GM19043 (cell line): ENCODE measurements at regions not wholly inside any gene's neighbourhood (a gene's known extent, or its start where the extent isn't known, plus 50 kb on each side); places are given as distances from the start of the nearest gene placed in this dataset.

Experiments
- ATAC-seq: cut with Tn5 transposase; IDR thresholded peaks from one replicate; pipeline ENCODE4 v1.9.1; 2021; ENCODE audit warnings: low read depth; ENCODE audit not compliant: unreplicated experiment

DNA sequence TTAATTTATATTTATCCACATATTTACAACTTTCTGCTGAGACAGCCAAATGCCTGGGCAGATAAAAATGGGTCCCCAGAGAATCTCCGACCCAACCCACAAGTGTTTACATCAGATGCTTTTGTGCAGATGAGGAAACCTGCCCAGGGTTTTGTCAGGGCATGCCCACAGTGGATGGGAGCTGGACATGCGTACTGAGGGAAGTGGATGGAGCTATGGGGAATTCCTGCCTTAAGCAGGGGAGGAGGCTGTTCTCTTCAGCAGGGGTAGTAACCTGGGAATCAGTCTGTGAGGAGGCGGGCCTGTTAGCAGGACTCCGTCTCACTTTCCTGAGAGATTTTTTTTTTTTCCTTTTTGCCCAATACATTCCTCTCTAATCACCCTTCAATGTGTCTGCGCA lies 122.9 kb downstream of the RFC3 start:
- ATAC-seq: no peak

- no peak for ATAC-seq
Measured at GRCh38 chr13:33945477-33945876, 127.5 kb downstream of the RFC3 start.

DNA sequence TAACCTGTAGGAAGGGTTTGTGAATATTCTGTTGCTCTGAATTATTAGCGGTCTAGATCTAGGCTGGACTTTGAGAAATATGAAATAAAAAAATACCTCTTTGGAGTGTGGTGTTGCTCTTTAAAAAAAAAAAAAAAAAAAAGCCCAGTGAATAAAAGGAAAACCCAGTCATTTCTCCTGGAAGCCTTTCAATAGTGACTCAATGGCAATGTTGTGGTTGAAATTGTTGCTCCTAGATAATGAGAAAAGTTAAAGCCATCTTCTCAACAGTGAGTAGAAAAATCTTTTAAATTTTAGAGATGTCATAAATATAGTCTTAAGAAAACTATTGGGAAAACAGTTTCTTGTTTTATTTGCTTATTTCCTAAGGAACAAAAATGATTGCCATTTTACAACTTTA lies 135.3 kb downstream of the RFC3 start:
- ATAC-seq: no peak

- ATAC-seq: no peak
Measured at GRCh38 chr13:33953781-33954180, 135.8 kb downstream of the RFC3 start.

DNA sequence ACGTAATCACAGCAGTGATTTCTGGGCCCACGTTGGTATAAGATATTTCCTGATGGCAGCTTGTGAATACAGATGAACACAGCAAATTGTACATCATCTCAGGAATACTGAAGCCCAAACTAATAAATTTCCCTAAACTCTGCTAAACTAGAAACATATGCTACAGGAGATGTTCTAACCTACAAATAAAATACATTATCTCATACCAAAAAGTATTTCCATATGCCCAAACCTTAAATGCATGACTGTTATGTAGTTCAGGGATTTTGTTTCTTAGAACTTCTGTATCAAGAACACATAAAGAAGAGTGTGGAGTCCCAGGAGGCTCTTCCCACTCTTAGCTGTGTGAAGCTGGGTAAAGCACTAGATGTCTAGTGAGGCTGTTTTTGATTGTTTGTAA lies 138.4 kb downstream of the RFC3 start:
- ATAC-seq: no peak

GRCh38 chr13:33957497-33957905 lies 139.6 kb downstream of the RFC3 start:
- ATAC-seq: no peak

DNA sequence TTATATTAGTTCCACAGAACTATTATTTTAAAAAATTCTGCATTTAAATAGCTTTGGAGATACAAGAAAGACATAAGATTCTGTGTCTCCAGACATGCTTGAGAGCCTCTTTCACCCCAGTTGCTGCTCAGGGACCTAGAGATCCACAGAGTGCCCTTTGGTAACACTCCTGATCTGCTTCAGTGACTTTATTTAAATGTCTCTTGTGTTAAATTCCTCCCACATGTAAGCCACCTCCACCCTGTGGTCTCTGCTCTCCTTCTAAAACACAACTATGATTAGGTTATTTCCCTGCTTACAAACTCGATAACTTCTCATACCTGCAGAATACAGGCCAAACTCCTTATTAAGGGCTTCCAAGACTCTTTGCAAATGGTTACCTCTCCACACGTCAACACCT lies 141.0 kb downstream of the RFC3 start:
- no peak for ATAC-seq

DNA sequence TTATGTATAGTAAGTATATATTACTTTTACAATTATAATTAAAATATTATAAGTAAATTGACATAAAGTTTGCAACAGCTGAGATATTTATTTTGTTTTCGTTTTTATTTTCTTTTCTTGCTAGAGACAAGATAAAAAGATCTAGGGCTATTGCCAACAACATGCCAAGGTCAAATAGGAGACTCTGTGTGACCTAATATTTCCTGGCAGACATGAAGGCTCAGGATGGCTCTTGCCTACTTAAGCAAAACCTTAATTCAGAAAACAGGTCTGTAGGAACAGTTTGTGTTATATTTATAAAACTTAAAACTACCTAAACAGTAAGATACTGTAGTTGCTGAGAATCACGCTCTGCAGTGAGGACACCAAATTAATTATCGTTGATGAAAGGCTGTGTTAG lies 145.2 kb downstream of the RFC3 start:
- ATAC-seq: no peak

- ATAC-seq: no peak
Measured at GRCh38 chr13:33963895-33964294, 145.9 kb downstream of the RFC3 start.

GRCh38 chr13:33968520-33969507 lies 150.9 kb downstream of the RFC3 start:
- ATAC-seq: no peak

DNA sequence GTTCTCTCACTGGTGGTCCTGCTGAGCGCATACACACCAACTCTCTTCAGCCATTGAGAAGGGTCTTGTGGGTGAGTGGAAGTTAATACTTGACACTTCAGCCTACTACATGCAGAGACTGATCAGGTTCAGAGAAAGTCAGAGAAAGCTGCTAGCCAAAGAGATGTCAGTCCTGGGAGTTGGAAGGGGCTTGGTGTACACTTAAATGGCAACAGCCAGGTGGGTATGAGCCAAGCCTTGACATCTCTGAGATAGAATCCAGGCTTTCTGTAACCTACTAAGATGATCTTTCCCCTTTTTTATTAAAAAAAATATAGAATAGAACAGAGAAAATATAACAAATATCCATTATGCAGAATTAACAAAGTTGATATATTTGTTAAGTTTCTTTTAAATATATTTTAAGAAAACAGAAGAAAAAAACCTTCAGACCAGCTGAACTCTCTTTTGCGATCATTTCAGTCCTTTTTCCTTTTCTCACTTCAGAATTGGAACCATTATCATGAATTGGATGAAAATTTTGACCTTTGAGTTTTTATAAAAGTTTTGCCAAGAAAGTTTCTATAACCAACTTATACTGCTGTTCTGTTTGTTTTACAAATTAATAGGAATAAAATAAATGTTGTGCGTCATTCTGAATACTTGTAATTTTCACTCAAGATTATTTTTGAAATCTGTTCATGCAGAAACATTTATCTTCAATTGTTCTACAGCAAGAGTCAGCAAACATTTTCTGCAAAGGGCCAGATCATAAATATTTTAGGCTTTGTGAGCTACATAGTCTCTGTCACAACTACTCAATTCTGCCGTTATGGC lies 153.0 kb downstream of the RFC3 start:
- ATAC-seq: no peak

- ATAC-seq: no peak
Measured at GRCh38 chr13:33971562-33971819, 153.5 kb downstream of the RFC3 start.

- ATAC-seq: no peak
Measured at GRCh38 chr13:33973194-33973593, 155.2 kb downstream of the RFC3 start.

DNA sequence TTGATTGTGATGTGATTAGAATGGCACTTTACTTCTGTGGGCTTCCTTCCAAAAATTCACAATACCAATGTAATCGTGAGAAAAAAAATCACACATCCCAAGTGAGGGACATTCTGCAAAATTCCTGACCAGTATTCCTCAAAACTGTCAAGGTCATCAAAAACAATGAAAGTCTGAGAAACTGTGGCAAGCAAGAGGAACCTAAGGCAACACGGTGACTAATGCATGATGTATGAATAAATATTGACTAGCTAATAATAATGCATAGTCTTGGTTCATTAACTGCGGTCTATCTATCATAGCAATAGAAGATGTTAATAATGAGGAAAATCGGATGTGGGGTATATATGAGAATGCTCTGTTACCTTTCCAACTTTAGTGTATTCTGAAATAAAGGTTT lies 159.0 kb downstream of the RFC3 start:
- no peak for ATAC-seq

- no peak for ATAC-seq
Measured at GRCh38 chr13:33978653-33979052, 160.7 kb downstream of the RFC3 start.

- ATAC-seq: no peak
Measured at GRCh38 chr13:33992881-33993336, 175.0 kb downstream of the RFC3 start.

GRCh38 chr13:33994198-33994597 lies 176.2 kb downstream of the RFC3 start:
- peak; percentile 52 for ATAC-seq

DNA sequence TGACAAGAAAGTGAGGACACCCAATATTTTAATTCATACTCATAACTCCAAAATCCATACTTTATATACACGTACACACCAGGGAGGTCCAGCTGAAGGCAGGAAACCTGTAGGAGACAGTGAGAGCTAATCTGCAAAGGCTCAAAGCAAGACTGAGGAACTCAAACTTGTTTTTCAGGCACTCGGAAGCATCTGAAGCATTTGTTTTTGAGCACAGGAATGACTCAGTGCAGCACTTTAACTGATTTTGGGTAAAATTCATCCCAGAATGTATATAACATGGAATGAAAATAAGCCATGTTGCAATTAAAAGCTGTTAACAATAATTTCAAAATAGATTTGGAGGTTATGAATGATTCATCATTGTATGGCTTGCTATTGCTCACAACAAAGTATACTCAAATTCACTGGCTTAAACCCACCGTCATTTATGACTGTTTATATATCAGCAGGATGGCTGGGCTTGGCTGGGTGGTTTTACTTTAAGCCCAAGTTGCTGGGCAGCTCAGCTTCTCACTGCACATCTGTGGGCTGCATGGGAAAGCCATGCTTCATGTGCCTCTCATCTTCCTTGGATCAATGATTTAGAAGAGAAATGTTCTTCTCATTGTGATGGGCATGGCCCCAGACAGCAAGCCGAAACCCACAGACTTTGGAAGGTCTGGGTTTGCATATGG lies 177.0 kb downstream of the RFC3 start:
- no peak for ATAC-seq

DNA sequence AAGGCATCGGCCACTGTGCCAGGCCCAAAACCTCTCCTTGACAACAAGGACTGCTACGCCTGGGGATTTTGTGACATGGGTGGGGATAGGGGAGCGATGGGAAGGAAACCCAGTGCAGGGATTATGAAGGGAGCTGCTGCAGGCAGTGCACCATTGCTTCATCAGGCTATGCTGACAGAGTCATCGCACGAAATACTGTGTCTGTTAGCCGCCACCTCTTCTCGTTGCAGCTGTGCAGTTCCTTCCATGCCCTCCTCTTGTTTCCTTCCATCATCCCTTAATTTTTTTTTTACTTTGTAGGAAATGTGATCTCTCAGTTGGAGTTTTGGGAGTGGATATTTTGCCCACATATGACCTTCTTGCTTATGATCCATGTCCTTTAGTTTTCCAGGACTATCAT lies 178.7 kb downstream of the RFC3 start:
- ATAC-seq: no peak

- ATAC-seq: no peak
Measured at GRCh38 chr13:33997574-33997973, 179.6 kb downstream of the RFC3 start.
